HepG2 (cell line): ENCODE measurements at regions not wholly inside any gene's neighbourhood (a gene's known extent, or its start where the extent isn't known, plus 50 kb on each side); places are given as distances from the start of the nearest gene placed in this dataset.

Experiments used
- DPF2 ChIP-seq: sonication (generic); formaldehyde crosslinking; IDR thresholded peaks from 2 replicates; pipeline ENCODE4 v1.4.0; 2020; ENCODE audit warnings: mild to moderate bottlenecking, low read depth, missing genetic modification reagents, borderline replicate concordance
- HOMEZ ChIP-seq: IDR thresholded peaks from 2 replicates; pipeline ENCODE4 v1.6.1; 2016; ENCODE audit warnings: low read depth
- HOXA5 ChIP-seq: sonication (generic); formaldehyde crosslinking; IDR thresholded peaks from 2 replicates; pipeline ENCODE4 v1.4.0; 2020; ENCODE audit warnings: missing genetic modification reagents
- IKZF1 ChIP-seq: fragments of 450-650 bp; IDR thresholded peaks from 2 replicates; pipeline ENCODE4 v1.7.1; 2016
- KLF12 ChIP-seq: sonication (generic); formaldehyde crosslinking; IDR thresholded peaks from 2 replicates; pipeline ENCODE4 v1.4.0; 2020; ENCODE audit warnings: missing genetic modification reagents, borderline replicate concordance
- KLF9 ChIP-seq: IDR thresholded peaks from 2 replicates; pipeline ENCODE4 v1.6.1; 2016; ENCODE audit warnings: low read depth
- PLRG1 ChIP-seq: fragments of 450-650 bp; conservative IDR thresholded peaks from 2 replicates; pipeline ENCODE4 v1.6.1; 2016
- PRDM4 ChIP-seq: sonication (generic); formaldehyde crosslinking; IDR thresholded peaks from 2 replicates; pipeline ENCODE4 v1.9.0; 2021; ENCODE audit warnings: missing genetic modification reagents, borderline replicate concordance
- SOX13 ChIP-seq, 3 experiments: fragments of 450-650 bp in 1 of 3; sonication (generic) in 1 of 3; formaldehyde crosslinking in 1 of 3; IDR thresholded peaks in 2 of 3; conservative IDR thresholded peaks in 1 of 3; 2 replicates each; pipeline versions ENCODE4 v1.5.0 to v1.6.1; 2016 to 2020; ENCODE audit warnings: antibody characterized with exemption in 1 of 3, mild to moderate bottlenecking in 1 of 3, missing compliant biosample characterization in 1 of 3, missing genetic modification reagents in 1 of 3, moderate library complexity in 1 of 3
- TRIM22 ChIP-seq: fragments of 450-650 bp; IDR thresholded peaks from 2 replicates; pipeline ENCODE4 v1.6.1; 2017
- U2AF1 ChIP-seq: fragments of 200-400 bp; formaldehyde crosslinking; optimal IDR thresholded peaks from 2 replicates; pipeline ENCODE3; 2017; ENCODE audit warnings: mild to moderate bottlenecking, low read depth, low read length
- ZFP62 ChIP-seq: sonication (generic); formaldehyde crosslinking; IDR thresholded peaks from 2 replicates; pipeline ENCODE4 v1.4.0; 2020; ENCODE audit warnings: missing genetic modification reagents
- ZNF274 ChIP-seq: sonication (generic); formaldehyde crosslinking; IDR thresholded peaks from 2 replicates; pipeline ENCODE4 v1.5.1; 2020; ENCODE audit warnings: mild to moderate bottlenecking, missing genetic modification reagents
- ZNF296 ChIP-seq: sonication (generic); formaldehyde crosslinking; conservative IDR thresholded peaks from 2 replicates; pipeline ENCODE4 v1.5.0; 2020; ENCODE audit warnings: mild to moderate bottlenecking, missing genetic modification reagents
- ZNF44 ChIP-seq: sonication (generic); formaldehyde crosslinking; IDR thresholded peaks from 2 replicates; pipeline ENCODE4 v1.5.1; 2020; ENCODE audit warnings: mild to moderate bottlenecking, missing genetic modification reagents
- TF ChIP-seq, protein P1 (sequence below): sonication (generic); formaldehyde crosslinking; IDR thresholded peaks from 2 replicates; pipeline ENCODE4 v1.5.1; 2020; ENCODE audit warnings: mild to moderate bottlenecking, missing genetic modification reagents, borderline replicate concordance
- TF ChIP-seq, protein P2 (sequence below): sonication (generic); formaldehyde crosslinking; IDR thresholded peaks from 2 replicates; pipeline ENCODE4 v1.5.1; 2020; ENCODE audit warnings: missing genetic modification reagents, mild to moderate bottlenecking, borderline replicate concordance

- TF ChIP-seq, protein P1, sequence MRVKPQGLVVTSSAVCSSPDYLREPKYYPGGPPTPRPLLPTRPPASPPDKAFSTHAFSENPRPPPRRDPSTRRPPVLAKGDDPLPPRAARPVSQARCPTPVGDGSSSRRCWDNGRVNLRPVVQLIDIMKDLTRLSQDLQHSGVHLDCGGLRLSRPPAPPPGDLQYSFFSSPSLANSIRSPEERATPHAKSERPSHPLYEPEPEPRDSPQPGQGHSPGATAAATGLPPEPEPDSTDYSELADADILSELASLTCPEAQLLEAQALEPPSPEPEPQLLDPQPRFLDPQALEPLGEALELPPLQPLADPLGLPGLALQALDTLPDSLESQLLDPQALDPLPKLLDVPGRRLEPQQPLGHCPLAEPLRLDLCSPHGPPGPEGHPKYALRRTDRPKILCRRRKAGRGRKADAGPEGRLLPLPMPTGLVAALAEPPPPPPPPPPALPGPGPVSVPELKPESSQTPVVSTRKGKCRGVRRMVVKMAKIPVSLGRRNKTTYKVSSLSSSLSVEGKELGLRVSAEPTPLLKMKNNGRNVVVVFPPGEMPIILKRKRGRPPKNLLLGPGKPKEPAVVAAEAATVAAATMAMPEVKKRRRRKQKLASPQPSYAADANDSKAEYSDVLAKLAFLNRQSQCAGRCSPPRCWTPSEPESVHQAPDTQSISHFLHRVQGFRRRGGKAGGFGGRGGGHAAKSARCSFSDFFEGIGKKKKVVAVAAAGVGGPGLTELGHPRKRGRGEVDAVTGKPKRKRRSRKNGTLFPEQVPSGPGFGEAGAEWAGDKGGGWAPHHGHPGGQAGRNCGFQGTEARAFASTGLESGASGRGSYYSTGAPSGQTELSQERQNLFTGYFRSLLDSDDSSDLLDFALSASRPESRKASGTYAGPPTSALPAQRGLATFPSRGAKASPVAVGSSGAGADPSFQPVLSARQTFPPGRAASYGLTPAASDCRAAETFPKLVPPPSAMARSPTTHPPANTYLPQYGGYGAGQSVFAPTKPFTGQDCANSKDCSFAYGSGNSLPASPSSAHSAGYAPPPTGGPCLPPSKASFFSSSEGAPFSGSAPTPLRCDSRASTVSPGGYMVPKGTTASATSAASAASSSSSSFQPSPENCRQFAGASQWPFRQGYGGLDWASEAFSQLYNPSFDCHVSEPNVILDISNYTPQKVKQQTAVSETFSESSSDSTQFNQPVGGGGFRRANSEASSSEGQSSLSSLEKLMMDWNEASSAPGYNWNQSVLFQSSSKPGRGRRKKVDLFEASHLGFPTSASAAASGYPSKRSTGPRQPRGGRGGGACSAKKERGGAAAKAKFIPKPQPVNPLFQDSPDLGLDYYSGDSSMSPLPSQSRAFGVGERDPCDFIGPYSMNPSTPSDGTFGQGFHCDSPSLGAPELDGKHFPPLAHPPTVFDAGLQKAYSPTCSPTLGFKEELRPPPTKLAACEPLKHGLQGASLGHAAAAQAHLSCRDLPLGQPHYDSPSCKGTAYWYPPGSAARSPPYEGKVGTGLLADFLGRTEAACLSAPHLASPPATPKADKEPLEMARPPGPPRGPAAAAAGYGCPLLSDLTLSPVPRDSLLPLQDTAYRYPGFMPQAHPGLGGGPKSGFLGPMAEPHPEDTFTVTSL (CRISPR knock-in tag): 0 out of 2 replicates have a peak, but pooled peaks have one; percentile 39
- TF ChIP-seq HOMEZ (CRISPR knock-in tag) (no peak), PLRG1 (no peak), ZNF274 (CRISPR knock-in tag) (peak; percentile 92), ZNF44 (no peak), ZNF296 (no peak), ZFP62 (CRISPR knock-in tag) (no peak), KLF12 (CRISPR knock-in tag) (peak; percentile 81; the same call in 1 of the 2 replicates), SOX13 (IDR thresholded peaks at IDR 0.05) (no peak), SOX13 (CRISPR knock-in tag; conservative IDR thresholded peaks at IDR 0.05 in 1 of 2, IDR thresholded peaks at IDR 0.05 in 1 of 2) (peak in 1 of 2 experiments; percentile 10; a peak in 1 of 4 replicates), HOXA5 (CRISPR knock-in tag) (peak; percentile 96), TRIM22 (no peak), U2AF1 (no peak), KLF9 (peak; percentile 22; the same call in 1 of the 2 replicates), PRDM4 (CRISPR knock-in tag) (0 out of 2 replicates have a peak, but pooled peaks have one; percentile 41), IKZF1 (no peak), DPF2 (CRISPR knock-in tag) (no peak)
- TF ChIP-seq, protein P2, sequence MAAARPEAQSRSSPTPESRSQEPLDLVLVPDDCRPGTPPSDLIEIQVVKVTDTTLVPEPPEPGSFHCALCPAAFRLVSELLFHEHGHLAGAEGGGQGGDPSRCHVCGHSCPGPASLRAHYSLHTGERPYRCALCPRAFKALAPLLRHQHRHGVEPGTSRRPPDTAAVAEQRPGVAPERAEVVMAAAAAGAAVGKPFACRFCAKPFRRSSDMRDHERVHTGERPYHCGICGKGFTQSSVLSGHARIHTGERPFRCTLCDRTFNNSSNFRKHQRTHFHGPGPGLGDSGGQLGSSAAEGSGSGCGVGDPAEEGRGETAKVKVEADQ: no peak
Measured at GRCh38 chr3:48088749-48089466, 72.7 kb upstream of the MAP4 start (continued).
